Body of pancreas (tissue), 4 donors: ENCODE measurements at regions not wholly inside any gene's neighbourhood (a gene's known extent, or its start where the extent isn't known, plus 50 kb on each side); places are given as distances from the start of the nearest gene placed in this dataset.

Source experiments
- ATAC-seq: fragments of 150-250 bp; one replicate; pipeline ENCODE4 v1.9.1; 2016
- DNase-seq, 4 donors: peaks; one replicate each; pipeline ENCODE4 v3.0.0-alpha.2; 2019
- H3K27ac ChIP-seq, 4 donors: fragments of 200-600 bp; sonication (generic); 1 replicate in 3 of 4; 2 replicates in 1 of 4; pipeline versions ENCODE4 v1.5.1 to v1.6.1; 2016 to 2019; ENCODE audit warnings: mild to moderate bottlenecking in 1 of 4, mixed read lengths in 1 of 4, moderate library complexity in 1 of 4
- H3K27me3 ChIP-seq, 2 donors: fragments of 200-600 bp; sonication (generic); one replicate each; pipeline ENCODE4 v1.6.0; 2016; ENCODE audit warnings: mild to moderate bottlenecking in 1 of 2
- H3K36me3 ChIP-seq, 2 donors: fragments of 200-600 bp; sonication (generic); replicated peaks in 1 of 2; 2 replicates each; pipeline ENCODE4 v1.5.1; 2016; ENCODE audit warnings: low read depth in 2 of 2; ENCODE audit not compliant: insufficient read depth in 1 of 2
- H3K4me1 ChIP-seq: fragments of 200-600 bp; sonication (generic); one replicate; pipeline ENCODE4 v1.6.0; 2016
- H3K4me3 ChIP-seq, 2 donors: fragments of 200-600 bp; sonication (generic); 1 replicate in 1 of 2; 2 replicates in 1 of 2; pipeline ENCODE4 v1.5.1; 2016 to 2019
- H3K9me3 ChIP-seq, 3 donors: fragments of 200-600 bp; sonication (generic); 1 replicate in 2 of 3; 2 replicates in 1 of 3; pipeline ENCODE4 v1.5.1; 2016
- CTCF ChIP-seq, 7 experiments: fragments of 450-650 bp in 4 of 7; fragments of 200-600 bp in 3 of 7; sonication (generic) in 3 of 7; IDR thresholded peaks; one replicate each; pipeline ENCODE4 v1.5.1; 2016 to 2019; ENCODE audit warnings: antibody characterized with exemption in 7 of 7
- POLR2A ChIP-seq, 3 donors: fragments of 450-650 bp; IDR thresholded peaks; one replicate each; pipeline ENCODE4 v1.6.1; 2016; ENCODE audit warnings: antibody characterized with exemption in 3 of 3, mild to moderate bottlenecking in 2 of 3
- WGBS, 2 donors: methylation state at CpG; one replicate each; pipeline ENCODE4 v1.1.5; 2017; 5-methylcytosine and 5-hydroxymethylcytosine counted together
- intact Hi-C: fragments of 100-400 bp; cut with DNase I; formaldehyde crosslinking; loops from one replicate; pipeline ENCODE4 v1.15.1; 2023

GRCh38 chr2:192814376-192814775 is 619.6 kb upstream of the TMEFF2 start:
- Histone ChIP-seq H3K9me3 (no peaks in the 10 kb centered on the region), H3K27ac (no peak overlapping the region), H3K4me3 (no peak overlapping the region), H3K27me3 (no peaks in the 10 kb centered on the region), H3K36me3 (no peaks in the 10 kb centered on the region), H3K4me1 (no peaks in the 10 kb centered on the region)
- intact Hi-C loops: no loop called here
- 39 to 58% methylated on average over 1 of the region's 1 CpG for WGBS, 2 donors
- TF ChIP-seq CTCF (IDR thresholded peaks at IDR 0.05): no peak
- DNase-seq (no peak), ATAC-seq (no peak)

GRCh38 chr2:192813341-192813740 is 618.6 kb upstream of the TMEFF2 start:
- intact Hi-C loops: no loop called here
- no peaks in the 10 kb centered on the region for H3K27me3 ChIP-seq
- H3K9me3 ChIP-seq: no peaks in the 10 kb centered on the region
- H3K4me1 ChIP-seq: no peaks in the 10 kb centered on the region
- TF ChIP-seq CTCF (IDR thresholded peaks at IDR 0.05) (no peak), POLR2A (IDR thresholded peaks at IDR 0.05) (no peak)
- no peak overlapping the region for H3K27ac ChIP-seq
- no peaks in the 10 kb centered on the region for H3K36me3 ChIP-seq
- DNase-seq (no peak), ATAC-seq (no peak)
- H3K4me3 ChIP-seq: no peak overlapping the region

GRCh38 chr2:192809173-192809572 is 614.4 kb upstream of the TMEFF2 start:
- no peak overlapping the region for H3K27ac ChIP-seq
- no peaks in the 10 kb centered on the region for H3K36me3 ChIP-seq
- 56 to 57% methylated on average over 2 of the region's 2 CpGs for WGBS, 2 donors
- ATAC-seq: no peak
- peaks cover 0 to 3% (median 0%) of the 10 kb centered on the region in 3 donors for H3K9me3 ChIP-seq
- no peak for DNase-seq
- H3K4me1 ChIP-seq: no peaks in the 10 kb centered on the region
- intact Hi-C loops: no loop called here
- H3K4me3 ChIP-seq: no peak overlapping the region
- no peaks in the 10 kb centered on the region for H3K27me3 ChIP-seq
- TF ChIP-seq POLR2A (IDR thresholded peaks at IDR 0.05) (no peak), CTCF (IDR thresholded peaks at IDR 0.05) (no peak)

GRCh38 chr2:192783643-192784042 is 588.9 kb upstream of the TMEFF2 start:
- Histone ChIP-seq H3K27ac (no peak overlapping the region), H3K9me3 (no peaks in the 10 kb centered on the region), H3K36me3 (no peaks in the 10 kb centered on the region), H3K4me1 (no peaks in the 10 kb centered on the region), H3K4me3 (no peak overlapping the region), H3K27me3 (no peaks in the 10 kb centered on the region)
- intact Hi-C loops: no loop called here
- no peak for DNase-seq
- TF ChIP-seq POLR2A (IDR thresholded peaks at IDR 0.05) (no peak), CTCF (IDR thresholded peaks at IDR 0.05) (no peak)
- WGBS, 2 donors: 60 to 65% methylated on average over 3 of the region's 3 CpGs
- no peak for ATAC-seq

- no peak overlapping the region for H3K4me3 ChIP-seq
- DNase-seq: no peak
- intact Hi-C loops: no loop called here
- no peak overlapping the region for H3K27ac ChIP-seq
- 54 to 58% methylated on average over 6 of the region's 6 CpGs for WGBS, 2 donors
- no peaks in the 10 kb centered on the region for H3K9me3 ChIP-seq
- no peaks in the 10 kb centered on the region for H3K27me3 ChIP-seq
- ATAC-seq: no peak
- no peaks in the 10 kb centered on the region for H3K4me1 ChIP-seq
- no peaks in the 10 kb centered on the region for H3K36me3 ChIP-seq
- no peak for TF ChIP-seq POLR2A (IDR thresholded peaks at IDR 0.05)
- TF ChIP-seq CTCF (IDR thresholded peaks at IDR 0.05): no peak
Observed at GRCh38 chr2:192775459-192776262, 580.9 kb upstream of the TMEFF2 start.
